SK-N-SH (cell line): ENCODE measurements at regions not wholly inside any gene's neighbourhood (a gene's known extent, or its start where the extent isn't known, plus 50 kb on each side); places are given as distances from the start of the nearest gene placed in this dataset.

Experiments used
- CTCF ChIA-PET: fragments of 300-600, 350-600 bp; formaldehyde crosslinking; extraction: SDS; loops from one replicate; lab custom pipeline; 2021; lab: Yijun Ruan, JAX
- POLR2A ChIA-PET: fragments of 350-600 bp; sonication (Branson Sonifier 250); formaldehyde crosslinking; extraction: SDS; loops from one replicate; lab custom pipeline; 2020; ENCODE audit warnings: antibody characterized with exemption, inconsistent platforms; lab: Yijun Ruan, JAX
- DNase-seq: peaks from one replicate; pipeline ENCODE4 v3.0.0; 2012
- H2AFZ ChIP-seq: fragments of 200-600 bp; sonication (generic); 2 replicates; pipeline ENCODE4 v1.8.1; 2016; ENCODE audit warnings: antibody characterized with exemption, mild to moderate bottlenecking, low read depth
- H3F3A ChIP-seq: fragments of 200-600 bp; sonication (generic); replicated peaks from 2 replicates; pipeline ENCODE3; 2016; ENCODE audit warnings: antibody characterized with exemption, mild to moderate bottlenecking; ENCODE audit not compliant: insufficient read depth
- H3K27ac ChIP-seq, 2 experiments: fragments of 200-500 bp in 1 of 2; fragments of 200-600 bp in 1 of 2; sonication (Bioruptor generic) in 1 of 2; sonication (generic), shearing (Covaris generic) in 1 of 2; 2 replicates each; pipeline versions ENCODE4 v1.5.1 to v1.6.1; 2014 to 2016; ENCODE audit warnings: low read depth in 2 of 2, inconsistent platforms in 1 of 2, low read length in 1 of 2, mild to moderate bottlenecking in 1 of 2, mixed read lengths in 1 of 2
- H3K27me3 ChIP-seq: fragments of 200-600 bp; sonication (generic), shearing (Covaris generic); 2 replicates; pipeline ENCODE4 v1.6.1; 2016; ENCODE audit warnings: mixed run types; ENCODE audit not compliant: insufficient read depth
- H3K36me3 ChIP-seq, 2 experiments: fragments of 200-500 bp in 1 of 2; fragments of 200-600 bp in 1 of 2; sonication (Bioruptor generic) in 1 of 2; sonication (generic) in 1 of 2; replicated peaks in 1 of 2; 2 replicates each; pipeline versions ENCODE3 to v1.5.1; 2014 to 2016; ENCODE audit warnings: low read length in 1 of 2, mild to moderate bottlenecking in 1 of 2; ENCODE audit not compliant: insufficient read depth in 2 of 2, control insufficient read depth in 1 of 2
- H3K4me1 ChIP-seq, 2 experiments: fragments of 200-500 bp in 1 of 2; fragments of 200-600 bp in 1 of 2; sonication (Bioruptor generic) in 1 of 2; sonication (generic), shearing (Covaris generic) in 1 of 2; 2 replicates each; pipeline versions ENCODE4 v1.5.1 to v1.6.1; 2014 to 2016; ENCODE audit warnings: low read depth in 1 of 2, low read length in 1 of 2, mixed run types in 1 of 2; ENCODE audit not compliant: insufficient read depth in 2 of 2, control insufficient read depth in 1 of 2
- H3K4me2 ChIP-seq: fragments of 200-600 bp; sonication (generic), shearing (Covaris generic); 2 replicates; pipeline ENCODE4 v1.6.1; 2017; ENCODE audit warnings: mixed run types
- H3K4me3 ChIP-seq, 2 experiments: fragments of 200-500 bp in 1 of 2; fragments of 200-600 bp in 1 of 2; sonication (Bioruptor generic) in 1 of 2; sonication (generic), shearing (Covaris generic) in 1 of 2; 2 replicates each; pipeline versions ENCODE4 v1.5.1 to v1.8.1; 2014 to 2016; ENCODE audit warnings: low read depth in 2 of 2, inconsistent platforms in 1 of 2, low read length in 1 of 2, mild to moderate bottlenecking in 1 of 2, mixed read lengths in 1 of 2, moderate library complexity in 1 of 2
- H3K79me2 ChIP-seq: fragments of 200-600 bp; sonication (generic); 2 replicates; pipeline ENCODE4 v1.8.1; 2017; ENCODE audit warnings: mild to moderate bottlenecking; ENCODE audit not compliant: insufficient read depth
- H3K9ac ChIP-seq: fragments of 200-600 bp; sonication (generic); 2 replicates; pipeline ENCODE4 v1.6.1; 2017; ENCODE audit warnings: mixed run types
- H3K9me2 ChIP-seq: fragments of 200-600 bp; sonication (generic); 2 replicates; pipeline ENCODE4 v1.6.1; 2017; ENCODE audit warnings: mixed run types
- H3K9me3 ChIP-seq: fragments of 200-600 bp; sonication (generic); 2 replicates; pipeline ENCODE4 v1.6.1; 2017; ENCODE audit warnings: mixed run types, mild to moderate bottlenecking, moderate library complexity
- H4K20me1 ChIP-seq: fragments of 200-600 bp; sonication (generic); 2 replicates; pipeline ENCODE4 v1.6.1; 2017; ENCODE audit warnings: mild to moderate bottlenecking, mixed run types; ENCODE audit not compliant: insufficient read depth
- ELF1 ChIP-seq: IDR thresholded peaks from 2 replicates; pipeline ENCODE4 v1.4.0; 2012
- EP300 ChIP-seq, 2 experiments: IDR thresholded peaks; 2 replicates each; pipeline versions ENCODE4 v1.4.0 to v1.6.1; 2012; ENCODE audit warnings: borderline replicate concordance in 1 of 2, low read depth in 1 of 2, low read length in 1 of 2
- FOSL2 ChIP-seq: IDR thresholded peaks from 2 replicates; pipeline ENCODE4 v1.4.0; 2012; ENCODE audit warnings: low read depth, mild to moderate bottlenecking, moderate library complexity, borderline replicate concordance
- FOXM1 ChIP-seq: IDR thresholded peaks from 2 replicates; pipeline ENCODE4 v1.4.0; 2012; ENCODE audit warnings: low read depth, mild to moderate bottlenecking
- GABPA ChIP-seq: IDR thresholded peaks from 2 replicates; pipeline ENCODE4 v1.4.0; 2012; ENCODE audit warnings: low read depth, mild to moderate bottlenecking
- MEF2A ChIP-seq: IDR thresholded peaks from 2 replicates; pipeline ENCODE4 v1.4.0; 2012; ENCODE audit warnings: low read depth, borderline replicate concordance
- MXI1 ChIP-seq: IDR thresholded peaks from 2 replicates; pipeline ENCODE4 v1.6.1; 2012; ENCODE audit warnings: mild to moderate bottlenecking, low read depth, low read length, improper control_type of control experiment
- NFIC ChIP-seq: IDR thresholded peaks from 2 replicates; pipeline ENCODE4 v1.4.0; 2012; ENCODE audit warnings: borderline replicate concordance
- POLR2AphosphoS5 ChIP-seq: IDR thresholded peaks from 2 replicates; pipeline ENCODE4 v1.6.1; 2012; ENCODE audit warnings: low read depth, low read length
- RAD21 ChIP-seq: IDR thresholded peaks from 2 replicates; pipeline ENCODE4 v1.6.1; 2012; ENCODE audit warnings: mild to moderate bottlenecking, low read length
- RFX5 ChIP-seq: IDR thresholded peaks from 2 replicates; pipeline ENCODE4 v1.6.1; 2012; ENCODE audit warnings: mild to moderate bottlenecking, improper control_type of control experiment, low read length
- RXRA ChIP-seq: IDR thresholded peaks from 2 replicates; pipeline ENCODE4 v1.4.0; 2012; ENCODE audit warnings: low read depth, mild to moderate bottlenecking, borderline replicate concordance
- SMC3 ChIP-seq: IDR thresholded peaks from 2 replicates; pipeline ENCODE4 v1.6.1; 2012; ENCODE audit warnings: low read depth, low read length, improper control_type of control experiment
- TEAD4 ChIP-seq: IDR thresholded peaks from 2 replicates; pipeline ENCODE4 v1.4.0; 2012; ENCODE audit warnings: mild to moderate bottlenecking, borderline replicate concordance; ENCODE audit not compliant: insufficient read depth
- WGBS: methylation state at CpG from one replicate; pipeline ENCODE4 v1.1.6; 2017; ENCODE audit warnings: low lambda C conversion rate; 5-methylcytosine and 5-hydroxymethylcytosine counted together
- TF ChIP-seq, protein P1 (sequence below): IDR thresholded peaks from 2 replicates; pipeline ENCODE4; 2012
- TF ChIP-seq, protein P2 (sequence below): fragments of 200-600 bp; sonication (generic); IDR thresholded peaks from 2 replicates; pipeline ENCODE4 v1.6.1; 2017; ENCODE audit warnings: antibody characterized with exemption, mild to moderate bottlenecking, moderate library complexity
- TF ChIP-seq, protein P3 (sequence below): IDR thresholded peaks from 2 replicates; pipeline ENCODE4 v1.4.0; 2012; ENCODE audit warnings: low read depth
- TF ChIP-seq, protein P4 (sequence below): fragments of 150-350 bp; IDR thresholded peaks from 2 replicates; pipeline ENCODE4 v1.6.1; 2017; ENCODE audit warnings: antibody characterized with exemption, low read length, low read depth, borderline replicate concordance

DNA sequence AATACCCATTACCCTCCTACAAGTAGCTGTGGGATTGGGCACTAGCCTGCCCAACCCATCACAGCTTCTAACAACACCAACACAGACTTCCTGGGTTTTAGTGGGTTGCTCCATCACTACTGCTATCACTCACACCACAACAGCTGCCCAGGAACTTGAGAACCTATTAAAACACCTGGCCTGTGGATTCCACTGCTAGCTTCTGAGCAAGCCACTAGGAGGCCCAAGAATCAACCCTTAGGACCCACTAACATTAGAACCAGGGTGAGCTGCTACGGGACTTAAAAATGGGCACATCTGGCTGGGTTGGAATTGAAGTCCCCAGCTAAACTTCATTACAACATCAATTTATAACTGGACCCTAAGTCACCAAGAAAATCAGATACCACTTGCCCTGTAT, 113.2 kb upstream of the TP63 start:
- Histone ChIP-seq H3F3A (no peaks in the 10 kb centered on the region), H3K9ac (no peak overlapping the region), H3K79me2 (no peaks in the 10 kb centered on the region), H4K20me1 (no peaks in the 10 kb centered on the region), H2AFZ (no peak overlapping the region), H3K9me2 (no peaks in the 10 kb centered on the region), H3K27ac (no peak overlapping the region), H3K36me3 (no peaks in the 10 kb centered on the region), H3K4me2 (no peak overlapping the region), H3K27me3 (no peaks in the 10 kb centered on the region), H3K9me3 (no peaks in the 10 kb centered on the region), H3K4me1 (no peaks in the 10 kb centered on the region), H3K4me3 (no peak overlapping the region)
- ChIA-PET CTCF (no interaction called here), POLR2A (no interaction called here)
- WGBS = 0% methylated on average over 1 of the region's 1 CpG
- TF ChIP-seq ELF1 = no peak
- TF ChIP-seq, protein P1, sequence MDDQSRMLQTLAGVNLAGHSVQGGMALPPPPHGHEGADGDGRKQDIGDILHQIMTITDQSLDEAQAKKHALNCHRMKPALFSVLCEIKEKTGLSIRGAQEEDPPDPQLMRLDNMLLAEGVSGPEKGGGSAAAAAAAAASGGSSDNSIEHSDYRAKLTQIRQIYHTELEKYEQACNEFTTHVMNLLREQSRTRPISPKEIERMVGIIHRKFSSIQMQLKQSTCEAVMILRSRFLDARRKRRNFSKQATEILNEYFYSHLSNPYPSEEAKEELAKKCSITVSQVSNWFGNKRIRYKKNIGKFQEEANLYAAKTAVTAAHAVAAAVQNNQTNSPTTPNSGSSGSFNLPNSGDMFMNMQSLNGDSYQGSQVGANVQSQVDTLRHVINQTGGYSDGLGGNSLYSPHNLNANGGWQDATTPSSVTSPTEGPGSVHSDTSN = no peak
- TF ChIP-seq, protein P2, sequence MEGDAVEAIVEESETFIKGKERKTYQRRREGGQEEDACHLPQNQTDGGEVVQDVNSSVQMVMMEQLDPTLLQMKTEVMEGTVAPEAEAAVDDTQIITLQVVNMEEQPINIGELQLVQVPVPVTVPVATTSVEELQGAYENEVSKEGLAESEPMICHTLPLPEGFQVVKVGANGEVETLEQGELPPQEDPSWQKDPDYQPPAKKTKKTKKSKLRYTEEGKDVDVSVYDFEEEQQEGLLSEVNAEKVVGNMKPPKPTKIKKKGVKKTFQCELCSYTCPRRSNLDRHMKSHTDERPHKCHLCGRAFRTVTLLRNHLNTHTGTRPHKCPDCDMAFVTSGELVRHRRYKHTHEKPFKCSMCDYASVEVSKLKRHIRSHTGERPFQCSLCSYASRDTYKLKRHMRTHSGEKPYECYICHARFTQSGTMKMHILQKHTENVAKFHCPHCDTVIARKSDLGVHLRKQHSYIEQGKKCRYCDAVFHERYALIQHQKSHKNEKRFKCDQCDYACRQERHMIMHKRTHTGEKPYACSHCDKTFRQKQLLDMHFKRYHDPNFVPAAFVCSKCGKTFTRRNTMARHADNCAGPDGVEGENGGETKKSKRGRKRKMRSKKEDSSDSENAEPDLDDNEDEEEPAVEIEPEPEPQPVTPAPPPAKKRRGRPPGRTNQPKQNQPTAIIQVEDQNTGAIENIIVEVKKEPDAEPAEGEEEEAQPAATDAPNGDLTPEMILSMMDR = no peak
- TF ChIP-seq EP300 (IDR thresholded peaks at IDR 0.05; ENCODE audit: borderline replicate concordance in 1 of 2, low read depth in 1 of 2, low read length in 1 of 2) = no peak
- TF ChIP-seq, protein P3, sequence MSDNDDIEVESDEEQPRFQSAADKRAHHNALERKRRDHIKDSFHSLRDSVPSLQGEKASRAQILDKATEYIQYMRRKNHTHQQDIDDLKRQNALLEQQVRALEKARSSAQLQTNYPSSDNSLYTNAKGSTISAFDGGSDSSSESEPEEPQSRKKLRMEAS = no peak
- no peak for TF ChIP-seq FOSL2
- TF ChIP-seq NFIC = no peak
- TF ChIP-seq RFX5 = no peak
- TF ChIP-seq GABPA = no peak
- no peak for TF ChIP-seq TEAD4
- TF ChIP-seq SMC3 = no peak
- no peak for TF ChIP-seq POLR2AphosphoS5
- TF ChIP-seq RAD21 = no peak
- no peak for TF ChIP-seq RXRA
- TF ChIP-seq MEF2A = no peak
- no peak for TF ChIP-seq FOXM1
- TF ChIP-seq, protein P4, sequence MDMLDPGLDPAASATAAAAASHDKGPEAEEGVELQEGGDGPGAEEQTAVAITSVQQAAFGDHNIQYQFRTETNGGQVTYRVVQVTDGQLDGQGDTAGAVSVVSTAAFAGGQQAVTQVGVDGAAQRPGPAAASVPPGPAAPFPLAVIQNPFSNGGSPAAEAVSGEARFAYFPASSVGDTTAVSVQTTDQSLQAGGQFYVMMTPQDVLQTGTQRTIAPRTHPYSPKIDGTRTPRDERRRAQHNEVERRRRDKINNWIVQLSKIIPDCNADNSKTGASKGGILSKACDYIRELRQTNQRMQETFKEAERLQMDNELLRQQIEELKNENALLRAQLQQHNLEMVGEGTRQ = no peak
- no peak for TF ChIP-seq MXI1
- no peak for DNase-seq
